T-cell (primary cell): ENCODE measurements at regions not wholly inside any gene's neighbourhood (a gene's known extent, or its start where the extent isn't known, plus 50 kb on each side); places are given as distances from the start of the nearest gene placed in this dataset.

Experiments
- ATAC-seq, 4 experiments: fragments of 200-7000 bp in 3 of 4; fragments of 150-1000 bp in 1 of 4; cut with Tn5 transposase; replicated peaks in 1 of 4; 1 replicate in 3 of 4; 2 replicates in 1 of 4; pipeline ENCODE4 v1.10.0; 2021; ENCODE audit warnings: moderate library complexity in 3 of 4, mild to moderate bottlenecking in 2 of 4, moderate number of reproducible peaks in 1 of 4
- CTCF ChIA-PET, 2 donors: fragments of 300-600 bp; sonication (Branson Sonifier 250); formaldehyde crosslinking; loops; one replicate each; lab custom pipeline; 2022; ENCODE audit warnings: antibody characterized with exemption in 2 of 2; lab: Charles Lee
- POLR2A ChIA-PET, 2 donors: fragments of 300-600 bp; sonication (Branson Sonifier 250); formaldehyde crosslinking; loops; one replicate each; lab custom pipeline; 2022; ENCODE audit warnings: antibody characterized with exemption in 2 of 2; lab: Charles Lee
- DNase-seq, 35 experiments: peaks; one replicate each; pipeline versions ENCODE4 v3.0.0 to v3.0.0-alpha.2; 2013 to 2023
- H3K27ac ChIP-seq: one replicate; pipeline ENCODE4 v1.5.1; 2013; ENCODE audit warnings: low read length
- H3K27me3 ChIP-seq, 2 experiments: replicated peaks in 1 of 2; 1 replicate in 1 of 2; 2 replicates in 1 of 2; pipeline versions ENCODE4 v1.6.1 to v1.7.0; 2013; ENCODE audit warnings: low read length in 1 of 2, mixed read lengths in 1 of 2; ENCODE audit not compliant: control insufficient read depth in 2 of 2, insufficient read depth in 2 of 2; ENCODE audit errors: extremely low read depth in 1 of 2
- H3K36me3 ChIP-seq, 2 donors: 1 replicate in 1 of 2; 2 replicates in 1 of 2; pipeline versions ENCODE4 v1.6.1 to v1.7.0; 2013; ENCODE audit warnings: low read length in 1 of 2; ENCODE audit not compliant: control insufficient read depth in 2 of 2, insufficient read depth in 1 of 2; ENCODE audit errors: extremely low read depth in 1 of 2
- H3K4me1 ChIP-seq, 2 experiments: 1 replicate in 1 of 2; 2 replicates in 1 of 2; pipeline versions ENCODE4 v1.6.1 to v1.7.0; 2013; ENCODE audit warnings: low read length in 2 of 2, mixed read lengths in 1 of 2; ENCODE audit not compliant: insufficient read depth in 2 of 2, control insufficient read depth in 1 of 2; ENCODE audit errors: extremely low read depth in 1 of 2
- H3K4me3 ChIP-seq, 2 donors: 1 replicate in 1 of 2; 2 replicates in 1 of 2; pipeline versions ENCODE4 v1.5.1 to v1.7.0; 2013; ENCODE audit warnings: mild to moderate bottlenecking in 2 of 2, low read length in 1 of 2, moderate library complexity in 1 of 2; ENCODE audit not compliant: control insufficient read depth in 1 of 2; ENCODE audit errors: extremely low read depth in 1 of 2
- H3K9me3 ChIP-seq: 2 replicates; pipeline ENCODE4 v1.7.0; 2013
- H3K27ac Mint-ChIP-seq, 2 donors: one replicate each; pipeline ENCODE4 v1.8.0; 2020 to 2021; ENCODE audit warnings: mild to moderate bottlenecking in 2 of 2, mixed read lengths in 2 of 2
- H3K27me3 Mint-ChIP-seq, 2 donors: one replicate each; pipeline ENCODE4 v1.8.0; 2021 to 2022; ENCODE audit warnings: mixed read lengths in 2 of 2
- H3K36me3 Mint-ChIP-seq: one replicate; pipeline ENCODE4 v1.8.0; 2021; ENCODE audit warnings: mixed read lengths
- H3K4me1 Mint-ChIP-seq, 3 donors: one replicate each; pipeline ENCODE4 v1.8.0; 2020 to 2022; ENCODE audit warnings: mixed read lengths in 3 of 3, mild to moderate bottlenecking in 1 of 3
- H3K4me3 Mint-ChIP-seq, 3 donors: one replicate each; pipeline ENCODE4 v1.8.0; 2020 to 2022; ENCODE audit warnings: mild to moderate bottlenecking in 3 of 3, mixed read lengths in 3 of 3, moderate library complexity in 3 of 3
- H3K9me3 Mint-ChIP-seq, 3 donors: one replicate each; pipeline ENCODE4 v1.8.0; 2020 to 2022; ENCODE audit warnings: mixed read lengths in 3 of 3
- WGBS: methylation state at CpG from one replicate; pipeline ENCODE4 v1.1.5; 2013; ENCODE audit warnings: missing lambda C conversion rate; ENCODE audit not compliant: insufficient coverage; 5-methylcytosine and 5-hydroxymethylcytosine counted together

- H3K27ac Mint-ChIP-seq = no peak overlapping the region
- DNase-seq (no peak), ATAC-seq (no peak)
- ChIA-PET POLR2A (no interaction called here), CTCF (no interaction called here)
- no peak overlapping the region for H3K4me3 ChIP-seq
- H3K9me3 Mint-ChIP-seq = no peaks in the 10 kb centered on the region
- H3K4me1 ChIP-seq = no peaks in the 10 kb centered on the region
- H3K36me3 ChIP-seq = no peaks in the 10 kb centered on the region
- H3K4me1 Mint-ChIP-seq = no peaks in the 10 kb centered on the region
- no peak overlapping the region for H3K4me3 Mint-ChIP-seq
- WGBS = 91% methylated on average over 4 of the region's 7 CpGs
- no peaks in the 10 kb centered on the region for H3K9me3 ChIP-seq
- H3K27ac ChIP-seq = no peak overlapping the region
- no peaks in the 10 kb centered on the region for H3K27me3 ChIP-seq
- H3K27me3 Mint-ChIP-seq = peaks cover 5% of the 10 kb centered on the region in 2 donors
- no peaks in the 10 kb centered on the region for H3K36me3 Mint-ChIP-seq
These were observed 264.4 kb downstream of the SKAP2 start for GRCh38 chr7:26599982-26600381.

- Mint-ChIP-seq H3K4me3 (no peak overlapping the region), H3K4me1 (no peaks in the 10 kb centered on the region), H3K27ac (no peak overlapping the region), H3K9me3 (no peaks in the 10 kb centered on the region), H3K36me3 (no peaks in the 10 kb centered on the region), H3K27me3 (peaks cover 5% of the 10 kb centered on the region in 2 donors)
- Histone ChIP-seq H3K27me3 (no peaks in the 10 kb centered on the region), H3K27ac (no peak overlapping the region), H3K4me1 (no peaks in the 10 kb centered on the region), H3K4me3 (no peak overlapping the region), H3K9me3 (no peaks in the 10 kb centered on the region), H3K36me3 (no peaks in the 10 kb centered on the region)
- ChIA-PET POLR2A (no interaction called here), CTCF (no interaction called here)
- ATAC-seq (no peak), DNase-seq (no peak)
- no CpG with 5 or more reads among the region's 3 CpGs for WGBS
These were observed 264.0 kb downstream of the SKAP2 start for GRCh38 chr7:26600411-26600810.

GRCh38 chr7:26603631-26604030, 260.8 kb downstream of the SKAP2 start:
- no peaks in the 10 kb centered on the region for H3K36me3 ChIP-seq
- no peak for DNase-seq
- H3K36me3 Mint-ChIP-seq = no peaks in the 10 kb centered on the region

GRCh38 chr7:26608402-26608801, 256.0 kb downstream of the SKAP2 start:
- no peak overlapping the region for H3K4me3 Mint-ChIP-seq
- no peaks in the 10 kb centered on the region for H3K4me1 Mint-ChIP-seq
- H3K36me3 ChIP-seq = no peaks in the 10 kb centered on the region
- DNase-seq (no peak), ATAC-seq (no peak)
- no peak overlapping the region for H3K27ac Mint-ChIP-seq
- peaks cover 0 to 9% of the 10 kb centered on the region in 2 experiments for H3K27me3 ChIP-seq
- no peaks in the 10 kb centered on the region for H3K36me3 Mint-ChIP-seq
- CTCF ChIA-PET = no interaction called here
- H3K9me3 Mint-ChIP-seq = no peaks in the 10 kb centered on the region
- H3K27me3 Mint-ChIP-seq = peaks cover 22 to 25% of the 10 kb centered on the region in 2 donors
- no peaks in the 10 kb centered on the region for H3K4me1 ChIP-seq
- H3K27ac ChIP-seq = no peak overlapping the region
- WGBS = no CpG with 5 or more reads among the region's 6 CpGs
- POLR2A ChIA-PET = no interaction called here
- H3K9me3 ChIP-seq = no peaks in the 10 kb centered on the region
- H3K4me3 ChIP-seq = no peak overlapping the region

More at GRCh38 chr7:26603631-26604030, 260.8 kb downstream of the SKAP2 start:
- Histone ChIP-seq H3K9me3 (no peaks in the 10 kb centered on the region), H3K27ac (no peak overlapping the region), H3K4me3 (no peak overlapping the region), H3K27me3 (no peaks in the 10 kb centered on the region), H3K4me1 (no peaks in the 10 kb centered on the region)
- Mint-ChIP-seq H3K9me3 (no peaks in the 10 kb centered on the region), H3K4me1 (no peaks in the 10 kb centered on the region), H3K27me3 (peaks cover 5 to 10% of the 10 kb centered on the region in 2 donors), H3K27ac (no peak overlapping the region), H3K4me3 (no peak overlapping the region)
- no peak for ATAC-seq
- CTCF ChIA-PET = no interaction called here
- POLR2A ChIA-PET = no interaction called here

- no peak overlapping the region for H3K4me3 Mint-ChIP-seq
- no peaks in the 10 kb centered on the region for H3K36me3 Mint-ChIP-seq
- H3K27me3 Mint-ChIP-seq = peaks cover 21 to 23% of the 10 kb centered on the region in 2 donors
- ATAC-seq (no peak), DNase-seq (no peak)
- no peaks in the 10 kb centered on the region for H3K9me3 Mint-ChIP-seq
- H3K27ac Mint-ChIP-seq = no peak overlapping the region
- H3K9me3 ChIP-seq = no peaks in the 10 kb centered on the region
- no peak overlapping the region for H3K4me3 ChIP-seq
- H3K4me1 Mint-ChIP-seq = no peaks in the 10 kb centered on the region
- ChIA-PET POLR2A (no interaction called here), CTCF (no interaction called here)
- no peaks in the 10 kb centered on the region for H3K36me3 ChIP-seq
- no peaks in the 10 kb centered on the region for H3K4me1 ChIP-seq
- WGBS = no CpG with 5 or more reads among the region's 2 CpGs
- H3K27ac ChIP-seq = no peak overlapping the region
- H3K27me3 ChIP-seq = peaks cover 0 to 9% of the 10 kb centered on the region in 2 experiments
These were observed 255.3 kb downstream of the SKAP2 start for GRCh38 chr7:26609082-26609481.

GRCh38 chr7:26609532-26609931, 254.9 kb downstream of the SKAP2 start:
- no peak overlapping the region for H3K27ac Mint-ChIP-seq

GRCh38 chr7:26612742-26613141, 251.6 kb downstream of the SKAP2 start:
- Histone ChIP-seq H3K9me3 (no peaks in the 10 kb centered on the region), H3K36me3 (no peaks in the 10 kb centered on the region), H3K4me1 (no peaks in the 10 kb centered on the region), H3K27me3 (peaks cover 0 to 17% of the 10 kb centered on the region in 2 experiments), H3K27ac (no peak overlapping the region), H3K4me3 (no peak overlapping the region)
- H3K36me3 Mint-ChIP-seq = no peaks in the 10 kb centered on the region
- no peak for ATAC-seq
- H3K27ac Mint-ChIP-seq = no peak overlapping the region
- no peaks in the 10 kb centered on the region for H3K4me1 Mint-ChIP-seq
- CTCF ChIA-PET = no interaction called here
- no peak overlapping the region for H3K4me3 Mint-ChIP-seq
- H3K9me3 Mint-ChIP-seq = no peaks in the 10 kb centered on the region
- 86% methylated on average over 9 of the region's 11 CpGs for whole genome bisulfite sequencing
- POLR2A ChIA-PET = no interaction called here
- H3K27me3 Mint-ChIP-seq = peaks cover 18 to 22% of the 10 kb centered on the region in 2 donors
- no peak for DNase-seq

More at GRCh38 chr7:26609532-26609931, 254.9 kb downstream of the SKAP2 start:
- DNase-seq (no peak), ATAC-seq (no peak)
- Histone ChIP-seq H3K27me3 (peaks cover 0 to 12% of the 10 kb centered on the region in 2 experiments), H3K27ac (no peak overlapping the region), H3K4me3 (no peak overlapping the region), H3K36me3 (no peaks in the 10 kb centered on the region), H3K4me1 (no peaks in the 10 kb centered on the region), H3K9me3 (no peaks in the 10 kb centered on the region)
- WGBS = 93% methylated on average over 4 of the region's 6 CpGs
- no peaks in the 10 kb centered on the region for H3K9me3 Mint-ChIP-seq
- peaks cover 21 to 23% of the 10 kb centered on the region in 2 donors for H3K27me3 Mint-ChIP-seq
- H3K36me3 Mint-ChIP-seq = no peaks in the 10 kb centered on the region
- ChIA-PET POLR2A (no interaction called here), CTCF (no interaction called here)
- no peak overlapping the region for H3K4me3 Mint-ChIP-seq
- H3K4me1 Mint-ChIP-seq = no peaks in the 10 kb centered on the region
